Activated CD4-positive, alpha-beta T cell treated with anti-CD3 and anti-CD28 coated beads, Interleukin-2, amount 10 ng/mL, durations not matched to agents 24 days and 14 days (primary cell): ENCODE measurements at regions not wholly inside any gene's neighbourhood (a gene's known extent, or its start where the extent isn't known, plus 50 kb on each side); places are given as distances from the start of the nearest gene placed in this dataset.

Experiments
- DNase-seq: peaks from one replicate; pipeline ENCODE4 v3.0.0; 2022
- H3K27ac Mint-ChIP-seq: one replicate; pipeline ENCODE4 v1.8.0; 2022; ENCODE audit warnings: mild to moderate bottlenecking, mixed read lengths
- H3K27me3 Mint-ChIP-seq: one replicate; pipeline ENCODE4 v1.8.0; 2022; ENCODE audit warnings: mixed read lengths
- H3K36me3 Mint-ChIP-seq: one replicate; pipeline ENCODE4 v1.8.0; 2022; ENCODE audit warnings: low read depth, mild to moderate bottlenecking, mixed read lengths
- H3K4me1 Mint-ChIP-seq: one replicate; pipeline ENCODE4 v1.8.0; 2021; ENCODE audit warnings: mixed read lengths
- H3K4me3 Mint-ChIP-seq: one replicate; pipeline ENCODE4 v1.8.0; 2022; ENCODE audit warnings: mild to moderate bottlenecking, moderate library complexity, mixed read lengths
- H3K9me3 Mint-ChIP-seq: one replicate; pipeline ENCODE4 v1.8.0; 2021; ENCODE audit warnings: mixed read lengths
- intact Hi-C: fragments of 100-400 bp; cut with micrococcal nuclease; formaldehyde crosslinking; loops from one replicate; pipeline ENCODE4 v1.15.1; 2023

- H3K4me1 Mint-ChIP-seq: peaks cover 24% of the 10 kb centered on the region
- no peaks in the 10 kb centered on the region for H3K9me3 Mint-ChIP-seq
- peaks cover 3% of the 10 kb centered on the region for H3K36me3 Mint-ChIP-seq
- H3K27me3 Mint-ChIP-seq: no peaks in the 10 kb centered on the region
- no peak overlapping the region for H3K27ac Mint-ChIP-seq
- intact Hi-C loops: no loop called here
- DNase-seq: no peak
- no peak overlapping the region for H3K4me3 Mint-ChIP-seq
These were observed 393.1 kb upstream of the RGS6 start for GRCh38 chr14:71538938-71539649.

- Mint-ChIP-seq H3K27ac (no peak overlapping the region), H3K27me3 (no peaks in the 10 kb centered on the region), H3K4me3 (no peak overlapping the region), H3K36me3 (peaks cover 3% of the 10 kb centered on the region), H3K4me1 (peaks cover 24% of the 10 kb centered on the region), H3K9me3 (no peaks in the 10 kb centered on the region)
- no peak for DNase-seq
- intact Hi-C loops: no loop called here
These were observed 392.5 kb upstream of the RGS6 start for GRCh38 chr14:71539650-71540285.

DNA sequence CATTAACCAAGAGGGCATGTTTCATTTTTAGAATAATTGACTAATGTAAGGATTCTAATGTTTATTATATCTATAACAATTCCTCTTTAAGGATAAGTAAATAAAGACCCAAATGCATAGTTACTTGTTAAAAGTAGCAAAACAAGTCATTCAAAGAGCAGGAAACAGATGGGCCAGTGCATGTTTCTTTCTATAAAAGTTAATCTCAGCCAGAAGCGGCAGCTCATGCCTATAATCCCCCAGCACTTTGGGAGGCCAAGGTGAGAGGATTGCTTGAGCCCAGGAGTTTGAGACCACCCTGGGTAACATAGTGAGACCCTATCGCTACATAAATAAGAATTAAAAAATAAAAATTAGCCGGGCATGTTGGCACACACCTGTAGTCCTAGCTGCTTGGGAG is 391.0 kb upstream of the RGS6 start:
- Mint-ChIP-seq H3K27me3 (no peaks in the 10 kb centered on the region), H3K9me3 (no peaks in the 10 kb centered on the region), H3K4me3 (no peak overlapping the region), H3K27ac (no peak overlapping the region), H3K4me1 (peaks cover 21% of the 10 kb centered on the region), H3K36me3 (peaks cover 1% of the 10 kb centered on the region)
- no peak for DNase-seq
- intact Hi-C loops: no loop called here

GRCh38 chr14:71541973-71542690 is 390.1 kb upstream of the RGS6 start:
- H3K4me1 Mint-ChIP-seq: peaks cover 20% of the 10 kb centered on the region
- H3K27me3 Mint-ChIP-seq: no peaks in the 10 kb centered on the region
- no peak for DNase-seq
- intact Hi-C loops: no loop called here
- H3K27ac Mint-ChIP-seq: peak overlapping the region; percentile 49
- H3K9me3 Mint-ChIP-seq: no peaks in the 10 kb centered on the region
- no peak overlapping the region for H3K4me3 Mint-ChIP-seq
- peaks cover 4% of the 10 kb centered on the region for H3K36me3 Mint-ChIP-seq

GRCh38 chr14:71549421-71550050 is 382.7 kb upstream of the RGS6 start:
- H3K27ac Mint-ChIP-seq: no peak overlapping the region
- no peaks in the 10 kb centered on the region for H3K27me3 Mint-ChIP-seq
- no peak for DNase-seq
- H3K4me3 Mint-ChIP-seq: no peak overlapping the region
- H3K9me3 Mint-ChIP-seq: no peaks in the 10 kb centered on the region
- intact Hi-C loops: loop anchor here (10.0 kb wide), 1 partner anchor 665 kb away; no protein-coding TSS in a partner anchor
- H3K36me3 Mint-ChIP-seq: peaks cover 6% of the 10 kb centered on the region
- peaks cover 38% of the 10 kb centered on the region for H3K4me1 Mint-ChIP-seq

DNA sequence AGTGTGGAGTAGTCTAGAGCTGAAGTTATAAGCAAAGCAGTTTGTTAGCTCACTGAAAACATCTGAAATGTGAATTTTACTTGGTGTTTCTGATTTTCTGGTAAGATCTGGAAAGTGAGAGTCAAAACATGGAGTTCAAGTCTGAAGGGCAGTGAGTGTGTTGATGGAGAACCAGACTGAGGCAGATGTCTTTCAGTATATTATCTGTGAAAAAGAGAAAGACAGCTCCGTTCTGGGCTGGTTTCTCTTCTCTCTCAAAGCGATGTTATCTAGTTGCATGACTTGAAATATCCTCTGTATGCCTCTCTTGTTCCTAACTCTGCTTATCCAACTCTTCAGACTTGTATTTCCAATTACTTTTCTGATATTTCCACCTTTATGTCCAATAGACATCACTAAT is 381.9 kb upstream of the RGS6 start:
- no peak for DNase-seq
- Mint-ChIP-seq H3K27me3 (no peaks in the 10 kb centered on the region), H3K36me3 (peaks cover 6% of the 10 kb centered on the region), H3K9me3 (no peaks in the 10 kb centered on the region), H3K4me1 (peaks cover 44% of the 10 kb centered on the region), H3K4me3 (no peak overlapping the region), H3K27ac (no peak overlapping the region)
- intact Hi-C loops: loop anchor here (10.0 kb wide), 1 partner anchor 666 kb away; no protein-coding TSS in a partner anchor

DNA sequence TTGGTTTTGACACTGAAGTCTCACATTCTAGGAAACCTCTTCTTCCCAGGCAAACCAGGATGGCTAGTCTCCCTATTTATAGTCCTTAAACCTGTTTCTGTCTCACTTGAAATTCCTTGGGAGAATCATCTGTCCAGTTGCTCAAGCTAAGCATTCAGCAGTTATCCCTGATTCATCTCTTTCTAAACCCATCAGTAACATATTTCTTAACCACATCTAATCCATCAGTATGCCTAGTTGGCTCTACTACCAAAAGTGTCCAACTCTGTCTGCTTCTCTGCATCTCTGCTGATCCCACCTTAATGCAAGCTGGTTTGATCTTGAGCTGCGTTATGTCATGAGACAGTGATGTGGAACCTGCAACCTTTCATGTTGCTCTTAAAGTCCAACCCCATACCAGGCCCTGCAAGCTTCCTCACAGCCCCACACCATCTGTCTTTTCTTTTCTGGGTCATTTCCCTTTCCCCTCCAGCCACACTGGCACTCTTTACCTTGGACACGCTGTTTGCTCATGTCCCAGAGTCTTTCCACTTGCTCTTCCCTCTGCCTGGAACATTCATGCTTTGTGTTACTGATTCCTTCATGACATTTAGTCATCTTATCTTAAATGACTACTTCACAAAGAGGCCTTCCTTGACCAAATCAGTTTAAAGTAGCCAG is 380.8 kb upstream of the RGS6 start:
- Mint-ChIP-seq H3K27me3 (no peaks in the 10 kb centered on the region), H3K36me3 (peaks cover 6% of the 10 kb centered on the region), H3K27ac (no peak overlapping the region), H3K9me3 (no peaks in the 10 kb centered on the region), H3K4me1 (peaks cover 53% of the 10 kb centered on the region), H3K4me3 (no peak overlapping the region)
- intact Hi-C loops: loop anchor here (10.0 kb wide), 1 partner anchor 667 kb away; no protein-coding TSS in a partner anchor
- no peak for DNase-seq

GRCh38 chr14:71552809-71553208 is 379.4 kb upstream of the RGS6 start:
- H3K27ac Mint-ChIP-seq: peak overlapping the region; percentile 22
- no peak for DNase-seq
- H3K4me3 Mint-ChIP-seq: no peak overlapping the region
- H3K9me3 Mint-ChIP-seq: no peaks in the 10 kb centered on the region
- intact Hi-C loops: loop anchor here (10.0 kb wide), 1 partner anchor 668 kb away; no protein-coding TSS in a partner anchor
- peaks cover 62% of the 10 kb centered on the region for H3K4me1 Mint-ChIP-seq
- no peaks in the 10 kb centered on the region for H3K27me3 Mint-ChIP-seq
- H3K36me3 Mint-ChIP-seq: peaks cover 3% of the 10 kb centered on the region

GRCh38 chr14:71553779-71554178 is 378.4 kb upstream of the RGS6 start:
- H3K27ac Mint-ChIP-seq: peak overlapping the region; percentile 18
- H3K9me3 Mint-ChIP-seq: no peaks in the 10 kb centered on the region
- no peak for DNase-seq
- H3K4me3 Mint-ChIP-seq: no peak overlapping the region
- H3K27me3 Mint-ChIP-seq: no peaks in the 10 kb centered on the region
- peaks cover 70% of the 10 kb centered on the region for H3K4me1 Mint-ChIP-seq
- intact Hi-C loops: loop anchor here (2.0 to 10.0 kb wide), 5 partner anchors 29 to 669 kb away; no protein-coding TSS in a partner anchor
- peaks cover 9% of the 10 kb centered on the region for H3K36me3 Mint-ChIP-seq

- no peaks in the 10 kb centered on the region for H3K27me3 Mint-ChIP-seq
- H3K27ac Mint-ChIP-seq: peak overlapping the region; percentile 92
- intact Hi-C loops: loop anchor here (2.0 to 10.0 kb wide), 5 partner anchors 30 to 670 kb away; no protein-coding TSS in a partner anchor
- peak overlapping the region; percentile 59 for H3K4me3 Mint-ChIP-seq
- no peaks in the 10 kb centered on the region for H3K9me3 Mint-ChIP-seq
- peak; percentile 77 for DNase-seq
- H3K4me1 Mint-ChIP-seq: peaks cover 71% of the 10 kb centered on the region
- peaks cover 9% of the 10 kb centered on the region for H3K36me3 Mint-ChIP-seq
These were observed 377.9 kb upstream of the RGS6 start for GRCh38 chr14:71554323-71554722.

GRCh38 chr14:71554959-71555612 is 377.1 kb upstream of the RGS6 start:
- H3K27me3 Mint-ChIP-seq: no peaks in the 10 kb centered on the region
- intact Hi-C loops: loop anchor here (1.0 to 10.0 kb wide), 14 partner anchors 30 to 670 kb away; partner anchors contain the start of gene SIPA1L1
- peak overlapping the region; percentile 59 for H3K4me3 Mint-ChIP-seq
- no peaks in the 10 kb centered on the region for H3K9me3 Mint-ChIP-seq
- peak; percentile 78 for DNase-seq
- peaks cover 7% of the 10 kb centered on the region for H3K36me3 Mint-ChIP-seq
- H3K4me1 Mint-ChIP-seq: peaks cover 65% of the 10 kb centered on the region
- peak overlapping the region; percentile 92 for H3K27ac Mint-ChIP-seq

- H3K4me3 Mint-ChIP-seq: peak overlapping the region; percentile 59
- no peaks in the 10 kb centered on the region for H3K9me3 Mint-ChIP-seq
- intact Hi-C loops: loop anchor here (1.0 to 10.0 kb wide), 14 partner anchors 31 to 671 kb away; partner anchors contain the start of gene SIPA1L1
- peak; percentile 91 for DNase-seq
- no peaks in the 10 kb centered on the region for H3K27me3 Mint-ChIP-seq
- peaks cover 11% of the 10 kb centered on the region for H3K36me3 Mint-ChIP-seq
- H3K27ac Mint-ChIP-seq: peak overlapping the region; percentile 92
- peaks cover 61% of the 10 kb centered on the region for H3K4me1 Mint-ChIP-seq
These were observed 376.3 kb upstream of the RGS6 start for GRCh38 chr14:71555654-71556559.
